Esophagus muscularis mucosa (tissue), 4 donors: ENCODE measurements at regions not wholly inside any gene's neighbourhood (a gene's known extent, or its start where the extent isn't known, plus 50 kb on each side); places are given as distances from the start of the nearest gene placed in this dataset.

ENCODE experiments used
- DNase-seq: peaks from one replicate; pipeline ENCODE4 v3.0.0-alpha.2; 2017; ENCODE audit errors: extremely low spot score
- H3K27ac ChIP-seq, 4 donors: fragments of 200-600 bp; sonication (generic); replicated peaks in 1 of 4; 1 replicate in 3 of 4; 2 replicates in 1 of 4; pipeline ENCODE4 v1.5.1; 2016 to 2019; ENCODE audit warnings: mild to moderate bottlenecking in 1 of 4
- H3K27me3 ChIP-seq, 4 donors: fragments of 200-600 bp; sonication (generic); one replicate each; pipeline versions ENCODE4 v1.5.1 to v1.6.0; 2016 to 2019
- H3K36me3 ChIP-seq, 4 donors: fragments of 200-600 bp; sonication (generic); one replicate each; pipeline ENCODE4 v1.5.1; 2016 to 2019
- H3K4me1 ChIP-seq, 4 donors: fragments of 200-600 bp; sonication (generic); one replicate each; pipeline ENCODE4 v1.5.1; 2016 to 2019
- H3K4me3 ChIP-seq, 4 donors: fragments of 200-600 bp; sonication (generic); 1 replicate in 2 of 4; 2 replicates in 2 of 4; pipeline ENCODE4 v1.5.1; 2016 to 2019; ENCODE audit warnings: mild to moderate bottlenecking in 4 of 4, moderate library complexity in 1 of 4
- H3K9me3 ChIP-seq, 4 donors: fragments of 200-600 bp; sonication (generic); 1 replicate in 3 of 4; 2 replicates in 1 of 4; pipeline ENCODE4 v1.5.1; 2016 to 2019
- EP300 ChIP-seq: sonication (generic); formaldehyde crosslinking; IDR thresholded peaks from one replicate; pipeline ENCODE4 v1.6.1; 2017; ENCODE audit warnings: antibody characterized with exemption
- POLR2A ChIP-seq: fragments of 450-650 bp; IDR thresholded peaks from one replicate; pipeline ENCODE4 v1.6.1; 2017; ENCODE audit warnings: antibody characterized with exemption, moderate library complexity, mild to moderate bottlenecking, low read depth
- POLR2AphosphoS5 ChIP-seq, 2 donors: sonication (generic); formaldehyde crosslinking; IDR thresholded peaks; one replicate each; pipeline ENCODE4 v1.6.1; 2017; ENCODE audit warnings: antibody characterized with exemption in 2 of 2
- WGBS: methylation state at CpG from one replicate; pipeline ENCODE4 v1.1.5; 2018; 5-methylcytosine and 5-hydroxymethylcytosine counted together
- intact Hi-C: fragments of 100-400 bp; cut with DNase I; formaldehyde crosslinking; loops from one replicate; pipeline ENCODE4 v1.15.1; 2023
- TF ChIP-seq, protein P1 (sequence below), 3 experiments: fragments of 200-600 bp in 2 of 3; fragments of 450-650 bp in 1 of 3; sonication (generic) in 2 of 3; IDR thresholded peaks; one replicate each; pipeline ENCODE4 v1.5.1; 2017 to 2019; ENCODE audit warnings: antibody characterized with exemption in 3 of 3, mild to moderate bottlenecking in 2 of 3, moderate library complexity in 1 of 3

DNA sequence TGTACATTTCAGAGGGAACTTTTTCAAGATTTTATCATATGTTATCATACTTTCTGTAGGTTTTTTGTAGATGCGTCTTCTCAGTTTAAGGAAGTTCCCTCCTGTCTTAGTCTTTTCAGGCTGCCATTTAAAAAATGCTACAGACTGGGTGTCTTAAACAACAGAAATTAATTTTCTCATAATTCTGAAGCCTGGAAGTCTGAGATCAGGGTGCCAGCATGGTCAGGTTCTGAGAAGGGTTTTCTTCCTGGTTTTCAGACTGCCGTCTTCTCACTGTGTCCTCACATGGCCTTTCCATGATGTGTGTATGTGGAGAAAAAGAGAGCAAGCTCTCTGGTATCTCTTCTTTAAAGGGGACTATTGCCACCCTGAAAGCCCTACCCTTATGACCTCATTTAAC is 189.9 kb upstream of the SOX2 start:
- Histone ChIP-seq H3K9me3 (peaks cover 0 to 17% (median 14%) of the 10 kb centered on the region in 4 donors), H3K36me3 (no peaks in the 10 kb centered on the region), H3K27me3 (no peaks in the 10 kb centered on the region), H3K27ac (no peak overlapping the region), H3K4me3 (no peak overlapping the region), H3K4me1 (no peaks in the 10 kb centered on the region)
- no peak for DNase-seq
- WGBS, result 94% methylated on average over 2 of the region's 2 CpGs
- intact Hi-C loops, result no loop called here
- TF ChIP-seq EP300, result no peak

DNA sequence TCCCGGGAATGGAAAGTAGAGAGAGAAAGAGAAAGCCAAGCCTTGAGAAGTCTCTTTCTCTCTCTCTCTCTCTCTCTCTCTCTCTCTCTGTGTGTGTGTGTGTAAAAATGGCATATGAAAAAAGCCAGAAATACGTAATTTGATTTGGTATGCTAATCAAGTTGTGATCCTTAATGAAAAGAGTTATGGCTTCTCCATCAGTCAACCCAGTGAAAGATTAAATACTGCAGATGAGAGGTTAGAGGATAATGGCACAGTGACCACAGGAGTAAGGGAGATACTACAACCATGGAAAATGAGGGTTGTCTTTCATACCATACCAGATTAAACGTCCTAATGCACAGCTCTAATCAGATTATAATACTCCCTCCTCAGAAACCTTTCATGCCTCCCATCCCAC is 193.5 kb upstream of the SOX2 start:
- 59% methylated on average over 3 of the region's 3 CpGs for WGBS
- Histone ChIP-seq H3K36me3 (no peaks in the 10 kb centered on the region), H3K27ac (no peak overlapping the region), H3K4me3 (no peak overlapping the region), H3K4me1 (no peaks in the 10 kb centered on the region), H3K9me3 (peaks cover 0 to 5% (median 0%) of the 10 kb centered on the region in 4 donors), H3K27me3 (no peaks in the 10 kb centered on the region)
- no peak for DNase-seq
- intact Hi-C loops, result no loop called here
- TF ChIP-seq, protein P1, sequence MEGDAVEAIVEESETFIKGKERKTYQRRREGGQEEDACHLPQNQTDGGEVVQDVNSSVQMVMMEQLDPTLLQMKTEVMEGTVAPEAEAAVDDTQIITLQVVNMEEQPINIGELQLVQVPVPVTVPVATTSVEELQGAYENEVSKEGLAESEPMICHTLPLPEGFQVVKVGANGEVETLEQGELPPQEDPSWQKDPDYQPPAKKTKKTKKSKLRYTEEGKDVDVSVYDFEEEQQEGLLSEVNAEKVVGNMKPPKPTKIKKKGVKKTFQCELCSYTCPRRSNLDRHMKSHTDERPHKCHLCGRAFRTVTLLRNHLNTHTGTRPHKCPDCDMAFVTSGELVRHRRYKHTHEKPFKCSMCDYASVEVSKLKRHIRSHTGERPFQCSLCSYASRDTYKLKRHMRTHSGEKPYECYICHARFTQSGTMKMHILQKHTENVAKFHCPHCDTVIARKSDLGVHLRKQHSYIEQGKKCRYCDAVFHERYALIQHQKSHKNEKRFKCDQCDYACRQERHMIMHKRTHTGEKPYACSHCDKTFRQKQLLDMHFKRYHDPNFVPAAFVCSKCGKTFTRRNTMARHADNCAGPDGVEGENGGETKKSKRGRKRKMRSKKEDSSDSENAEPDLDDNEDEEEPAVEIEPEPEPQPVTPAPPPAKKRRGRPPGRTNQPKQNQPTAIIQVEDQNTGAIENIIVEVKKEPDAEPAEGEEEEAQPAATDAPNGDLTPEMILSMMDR (IDR thresholded peaks at IDR 0.05), result no peak
- TF ChIP-seq EP300 (no peak), POLR2AphosphoS5 (IDR thresholded peaks at IDR 0.05) (no peak), POLR2A (no peak)

DNA sequence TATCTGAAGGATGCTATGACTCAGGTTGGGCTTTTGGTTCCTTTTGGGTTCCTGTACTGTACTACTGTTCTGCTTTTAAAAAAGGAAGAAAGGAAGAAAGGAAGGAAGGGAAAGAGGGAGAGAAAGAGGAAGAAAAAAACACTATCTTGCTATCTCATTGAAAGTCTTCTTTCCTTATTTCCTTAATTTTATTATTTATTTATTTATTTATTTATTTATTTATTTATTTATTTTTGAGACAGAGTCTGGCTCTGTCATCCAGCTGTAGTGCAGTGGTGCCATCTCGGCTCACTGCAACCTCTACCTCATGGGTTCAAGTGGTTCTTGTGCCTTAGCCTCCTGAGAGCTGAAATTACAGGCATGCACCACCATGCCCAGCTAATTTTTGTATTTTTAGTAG is 198.9 kb upstream of the SOX2 start:
- 94% methylated on average over 1 of the region's 1 CpG for WGBS
- no peak overlapping the region for H3K27ac ChIP-seq
- TF ChIP-seq EP300, result no peak
- TF ChIP-seq POLR2A, result no peak
- TF ChIP-seq POLR2AphosphoS5 (IDR thresholded peaks at IDR 0.05), result no peak
- TF ChIP-seq, protein P1 (IDR thresholded peaks at IDR 0.05), result no peak
- H3K27me3 ChIP-seq, result no peaks in the 10 kb centered on the region
- no peaks in the 10 kb centered on the region for H3K4me1 ChIP-seq
- H3K4me3 ChIP-seq, result no peak overlapping the region
- intact Hi-C loops, result no loop called here
- H3K9me3 ChIP-seq, result peaks cover 0 to 20% (median 8%) of the 10 kb centered on the region in 4 donors
- H3K36me3 ChIP-seq, result no peaks in the 10 kb centered on the region
- DNase-seq, result no peak

DNA sequence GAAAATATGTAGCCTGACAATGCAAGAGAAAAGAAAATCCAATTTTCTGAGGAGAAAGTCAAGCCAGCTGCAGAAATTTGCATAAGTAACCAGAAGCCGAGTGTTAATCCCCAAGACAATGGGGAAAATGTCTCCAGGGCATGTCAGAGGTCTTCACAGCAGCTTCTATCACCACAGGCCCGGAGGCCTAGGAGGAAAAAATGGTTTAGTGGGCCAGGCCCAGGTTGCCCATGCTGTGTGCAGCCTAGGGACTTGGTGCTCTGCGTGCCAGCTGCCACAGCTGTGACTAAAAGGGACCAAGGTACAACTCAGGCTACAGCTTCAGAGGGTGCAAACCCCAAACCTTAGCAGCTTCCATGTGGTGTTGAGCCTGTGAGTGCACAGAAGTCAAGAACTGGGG is 201.2 kb upstream of the SOX2 start:
- 78% methylated on average over 3 of the region's 3 CpGs for WGBS
- Histone ChIP-seq H3K4me1 (no peaks in the 10 kb centered on the region), H3K9me3 (peaks cover 0 to 20% (median 8%) of the 10 kb centered on the region in 4 donors), H3K36me3 (no peaks in the 10 kb centered on the region), H3K27me3 (no peaks in the 10 kb centered on the region), H3K27ac (no peak overlapping the region), H3K4me3 (no peak overlapping the region)
- intact Hi-C loops, result no loop called here
- DNase-seq, result no peak
- no peak for TF ChIP-seq POLR2A
- TF ChIP-seq, protein P1 (IDR thresholded peaks at IDR 0.05), result no peak

DNA sequence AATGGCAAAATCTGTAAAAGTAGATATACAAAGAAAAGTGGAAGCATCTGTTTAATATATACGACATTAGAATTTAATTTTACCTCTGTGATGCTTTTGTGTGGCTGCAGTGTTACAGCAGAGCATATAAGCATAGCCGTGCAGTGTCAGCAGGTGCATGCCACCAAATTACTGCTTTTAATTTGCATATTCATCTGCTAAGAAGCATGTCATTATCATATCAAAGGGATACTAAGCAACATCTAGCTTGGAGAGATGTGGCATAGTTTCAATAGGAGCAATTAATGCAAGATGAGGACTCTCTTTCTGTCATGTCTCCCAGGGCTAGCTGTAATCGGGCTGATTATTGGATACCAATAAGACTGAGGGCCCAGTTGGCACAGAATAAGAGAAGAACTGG is 214.4 kb upstream of the SOX2 start:
- Histone ChIP-seq H3K27ac (no peak overlapping the region), H3K4me1 (no peaks in the 10 kb centered on the region), H3K4me3 (no peak overlapping the region), H3K36me3 (no peaks in the 10 kb centered on the region), H3K27me3 (no peaks in the 10 kb centered on the region), H3K9me3 (no peaks in the 10 kb centered on the region)
- TF ChIP-seq, protein P1 (IDR thresholded peaks at IDR 0.05), result no peak
- no peak for TF ChIP-seq POLR2A
- no peak for TF ChIP-seq POLR2AphosphoS5 (IDR thresholded peaks at IDR 0.05)
- DNase-seq, result no peak
- WGBS, result 86% methylated on average over 3 of the region's 3 CpGs
- intact Hi-C loops, result no loop called here
